ENCODE measurements at regions not wholly inside any gene's neighbourhood (a gene's known extent, or its start where the extent isn't known, plus 50 kb on each side); places are given as distances from the start of the nearest gene placed in this dataset.

DNA sequence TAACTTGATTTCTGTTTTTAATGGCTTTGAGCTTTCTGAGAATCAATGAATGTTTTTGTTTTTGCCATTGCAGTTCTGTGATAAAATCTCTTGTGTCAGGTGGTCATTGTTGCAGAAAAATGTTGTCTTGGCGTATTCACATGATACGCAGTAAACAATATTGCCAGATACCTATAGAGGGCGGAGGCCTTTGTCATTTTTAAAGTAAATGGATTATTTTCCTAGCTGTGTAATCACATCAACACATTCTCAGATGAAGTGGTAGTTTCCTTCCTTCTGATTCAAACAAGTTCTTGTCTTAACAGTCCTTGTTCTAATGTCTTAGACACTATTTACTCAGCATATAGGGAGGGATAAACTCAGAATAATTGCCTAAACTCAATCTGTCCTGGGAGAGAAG, 109.9 kb upstream of the DAB2 start:
- TF ChIP-seq EZH2phosphoT487 (IDR thresholded peaks at IDR 0.05; ENCODE audit: low read depth) = no peak
- TF ChIP-seq, protein P1, sequence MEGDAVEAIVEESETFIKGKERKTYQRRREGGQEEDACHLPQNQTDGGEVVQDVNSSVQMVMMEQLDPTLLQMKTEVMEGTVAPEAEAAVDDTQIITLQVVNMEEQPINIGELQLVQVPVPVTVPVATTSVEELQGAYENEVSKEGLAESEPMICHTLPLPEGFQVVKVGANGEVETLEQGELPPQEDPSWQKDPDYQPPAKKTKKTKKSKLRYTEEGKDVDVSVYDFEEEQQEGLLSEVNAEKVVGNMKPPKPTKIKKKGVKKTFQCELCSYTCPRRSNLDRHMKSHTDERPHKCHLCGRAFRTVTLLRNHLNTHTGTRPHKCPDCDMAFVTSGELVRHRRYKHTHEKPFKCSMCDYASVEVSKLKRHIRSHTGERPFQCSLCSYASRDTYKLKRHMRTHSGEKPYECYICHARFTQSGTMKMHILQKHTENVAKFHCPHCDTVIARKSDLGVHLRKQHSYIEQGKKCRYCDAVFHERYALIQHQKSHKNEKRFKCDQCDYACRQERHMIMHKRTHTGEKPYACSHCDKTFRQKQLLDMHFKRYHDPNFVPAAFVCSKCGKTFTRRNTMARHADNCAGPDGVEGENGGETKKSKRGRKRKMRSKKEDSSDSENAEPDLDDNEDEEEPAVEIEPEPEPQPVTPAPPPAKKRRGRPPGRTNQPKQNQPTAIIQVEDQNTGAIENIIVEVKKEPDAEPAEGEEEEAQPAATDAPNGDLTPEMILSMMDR (IDR thresholded peaks at IDR 0.05; ENCODE audit: low read depth, low read length) = no peak

Data from OCI-LY3 (cell line).